Suprapubic skin (tissue), 4 donors: ENCODE measurements at regions not wholly inside any gene's neighbourhood (a gene's known extent, or its start where the extent isn't known, plus 50 kb on each side); places are given as distances from the start of the nearest gene placed in this dataset.

ENCODE experiments used
- DNase-seq, 2 donors: peaks; one replicate each; pipeline ENCODE4 v3.0.0-alpha.2; 2019; ENCODE audit warnings: low spot score in 2 of 2
- H3K27ac ChIP-seq: fragments of 200-600 bp; sonication (generic); one replicate; pipeline ENCODE4 v1.5.1; 2019
- H3K27me3 ChIP-seq: fragments of 200-600 bp; sonication (generic); one replicate; pipeline ENCODE4 v1.5.1; 2019
- H3K36me3 ChIP-seq: fragments of 200-600 bp; sonication (generic); one replicate; pipeline ENCODE4 v1.5.1; 2019
- H3K4me1 ChIP-seq: fragments of 200-600 bp; sonication (generic); one replicate; pipeline ENCODE4 v1.5.1; 2019
- H3K4me3 ChIP-seq: fragments of 200-600 bp; sonication (generic); one replicate; pipeline ENCODE4 v1.5.1; 2019; ENCODE audit warnings: mild to moderate bottlenecking
- H3K9me3 ChIP-seq: fragments of 200-600 bp; sonication (generic); one replicate; pipeline ENCODE4 v1.5.1; 2019
- EP300 ChIP-seq: sonication (generic); formaldehyde crosslinking; IDR thresholded peaks from one replicate; pipeline ENCODE4 v1.6.1; 2017; ENCODE audit warnings: antibody characterized with exemption
- POLR2A ChIP-seq, 2 donors: fragments of 450-650 bp; IDR thresholded peaks; one replicate each; pipeline ENCODE4 v1.6.1; 2017; ENCODE audit warnings: antibody characterized with exemption in 2 of 2, mild to moderate bottlenecking in 2 of 2, moderate library complexity in 2 of 2
- POLR2AphosphoS5 ChIP-seq, 3 donors: sonication (generic); formaldehyde crosslinking; IDR thresholded peaks; one replicate each; pipeline ENCODE4 v1.6.1; 2017; ENCODE audit warnings: antibody characterized with exemption in 3 of 3
- WGBS: methylation state at CpG from one replicate; pipeline ENCODE4 v1.1.5; 2018; 5-methylcytosine and 5-hydroxymethylcytosine counted together
- TF ChIP-seq, protein P1 (sequence below), 2 donors: fragments of 200-600 bp in 1 of 2; fragments of 450-650 bp in 1 of 2; sonication (generic) in 1 of 2; IDR thresholded peaks; one replicate each; pipeline ENCODE4 v1.5.1; 2016 to 2019; ENCODE audit warnings: antibody characterized with exemption in 2 of 2, mild to moderate bottlenecking in 1 of 2, moderate library complexity in 1 of 2

DNA sequence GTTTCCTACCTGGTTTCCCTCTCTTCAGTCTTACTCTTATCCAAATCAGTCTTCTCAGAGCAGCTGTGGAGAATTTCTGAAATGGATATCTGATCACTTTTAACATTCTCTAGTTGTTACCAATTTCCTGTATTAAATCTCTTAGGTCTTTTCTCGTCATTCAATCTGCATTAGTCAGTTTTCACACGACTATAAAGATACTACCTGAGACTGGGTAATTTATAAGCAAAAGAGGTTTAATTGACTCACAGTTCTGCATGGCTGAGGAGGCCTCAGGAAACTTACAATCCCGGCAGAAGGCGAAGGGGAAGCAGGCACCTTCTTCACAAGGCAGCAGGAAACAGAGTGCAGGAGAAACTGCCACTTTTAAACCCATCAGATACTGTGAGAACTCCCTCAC lies 444.8 kb downstream of the GATA3 start:
- no peak overlapping the region for H3K4me3 ChIP-seq
- H3K4me1 ChIP-seq, result no peaks in the 10 kb centered on the region
- no peaks in the 10 kb centered on the region for H3K36me3 ChIP-seq
- H3K27ac ChIP-seq, result no peak overlapping the region
- H3K9me3 ChIP-seq, result no peaks in the 10 kb centered on the region
- TF ChIP-seq POLR2A (IDR thresholded peaks at IDR 0.05) (no peak), EP300 (no peak), POLR2AphosphoS5 (IDR thresholded peaks at IDR 0.05) (no peak)
- TF ChIP-seq, protein P1, sequence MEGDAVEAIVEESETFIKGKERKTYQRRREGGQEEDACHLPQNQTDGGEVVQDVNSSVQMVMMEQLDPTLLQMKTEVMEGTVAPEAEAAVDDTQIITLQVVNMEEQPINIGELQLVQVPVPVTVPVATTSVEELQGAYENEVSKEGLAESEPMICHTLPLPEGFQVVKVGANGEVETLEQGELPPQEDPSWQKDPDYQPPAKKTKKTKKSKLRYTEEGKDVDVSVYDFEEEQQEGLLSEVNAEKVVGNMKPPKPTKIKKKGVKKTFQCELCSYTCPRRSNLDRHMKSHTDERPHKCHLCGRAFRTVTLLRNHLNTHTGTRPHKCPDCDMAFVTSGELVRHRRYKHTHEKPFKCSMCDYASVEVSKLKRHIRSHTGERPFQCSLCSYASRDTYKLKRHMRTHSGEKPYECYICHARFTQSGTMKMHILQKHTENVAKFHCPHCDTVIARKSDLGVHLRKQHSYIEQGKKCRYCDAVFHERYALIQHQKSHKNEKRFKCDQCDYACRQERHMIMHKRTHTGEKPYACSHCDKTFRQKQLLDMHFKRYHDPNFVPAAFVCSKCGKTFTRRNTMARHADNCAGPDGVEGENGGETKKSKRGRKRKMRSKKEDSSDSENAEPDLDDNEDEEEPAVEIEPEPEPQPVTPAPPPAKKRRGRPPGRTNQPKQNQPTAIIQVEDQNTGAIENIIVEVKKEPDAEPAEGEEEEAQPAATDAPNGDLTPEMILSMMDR (IDR thresholded peaks at IDR 0.05), result no peak
- H3K27me3 ChIP-seq, result no peaks in the 10 kb centered on the region
- no peak for DNase-seq
- WGBS, result 70% methylated on average over 4 of the region's 4 CpGs

DNA sequence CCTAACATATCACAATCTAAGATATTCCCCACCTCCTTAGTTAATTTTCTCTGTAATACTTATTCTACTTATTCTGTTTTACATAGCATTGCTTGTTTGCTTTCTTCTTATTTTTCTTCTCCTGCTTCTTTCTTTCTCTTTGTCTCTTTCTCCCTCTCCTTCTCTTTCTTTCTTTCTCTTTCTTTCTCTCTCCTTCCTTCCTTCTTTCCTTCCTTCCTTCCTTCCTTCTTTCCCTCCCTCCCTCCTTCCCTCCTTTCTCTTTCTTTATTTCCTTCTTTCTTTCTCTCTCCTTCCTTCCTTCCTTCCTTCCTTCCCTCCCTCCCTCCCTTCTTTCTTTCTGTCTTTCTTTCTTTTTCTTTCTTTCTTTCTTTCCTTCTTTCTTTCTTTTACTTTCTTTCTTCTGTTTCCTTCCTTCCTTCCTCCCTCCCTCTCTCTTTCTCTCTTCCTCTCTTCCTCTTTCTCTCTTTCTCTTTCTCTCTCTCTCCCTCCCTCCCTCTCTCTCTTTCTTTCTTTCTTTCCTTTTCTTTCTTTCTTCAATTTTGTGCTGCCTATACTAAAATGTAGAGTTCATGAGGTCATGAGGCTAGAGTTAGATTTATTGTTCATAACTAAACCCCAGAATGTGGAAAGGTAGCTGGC lies 445.4 kb downstream of the GATA3 start:
- TF ChIP-seq POLR2A (IDR thresholded peaks at IDR 0.05), result no peak
- TF ChIP-seq, protein P1 (IDR thresholded peaks at IDR 0.05), result no peak
- no peak for TF ChIP-seq POLR2AphosphoS5 (IDR thresholded peaks at IDR 0.05)
- no peak for TF ChIP-seq EP300
- Histone ChIP-seq H3K4me1 (no peaks in the 10 kb centered on the region), H3K4me3 (no peak overlapping the region), H3K27me3 (no peaks in the 10 kb centered on the region), H3K27ac (no peak overlapping the region), H3K9me3 (no peaks in the 10 kb centered on the region), H3K36me3 (no peaks in the 10 kb centered on the region)
- DNase-seq, result no peak

DNA sequence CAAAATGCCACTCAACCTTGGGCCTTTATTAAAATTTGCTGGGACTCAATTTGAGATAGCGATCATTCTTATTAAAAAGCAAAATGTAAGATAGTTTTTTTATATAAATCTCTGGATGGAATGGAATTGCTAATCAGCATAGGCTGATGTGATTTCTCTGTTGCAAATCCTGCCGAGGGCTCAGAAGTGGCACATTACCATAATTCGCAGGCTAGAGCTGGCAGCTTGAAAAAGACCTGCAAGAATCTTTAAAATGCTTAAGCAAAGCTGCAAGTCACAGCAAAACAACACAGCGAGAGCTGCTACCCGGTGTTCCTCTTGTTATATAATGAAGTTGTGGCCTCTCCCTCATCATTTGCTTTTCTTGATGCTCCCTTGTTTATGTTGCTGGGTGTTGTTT lies 448.1 kb downstream of the GATA3 start:
- Histone ChIP-seq H3K9me3 (no peaks in the 10 kb centered on the region), H3K4me3 (no peak overlapping the region), H3K36me3 (no peaks in the 10 kb centered on the region), H3K27me3 (no peaks in the 10 kb centered on the region), H3K4me1 (no peaks in the 10 kb centered on the region), H3K27ac (no peak overlapping the region)
- no peak for DNase-seq
- TF ChIP-seq POLR2A (IDR thresholded peaks at IDR 0.05), result no peak
- no peak for TF ChIP-seq EP300
- TF ChIP-seq POLR2AphosphoS5 (IDR thresholded peaks at IDR 0.05), result no peak
- TF ChIP-seq, protein P1 (IDR thresholded peaks at IDR 0.05), result no peak
- 69% methylated on average over 5 of the region's 5 CpGs for WGBS

DNA sequence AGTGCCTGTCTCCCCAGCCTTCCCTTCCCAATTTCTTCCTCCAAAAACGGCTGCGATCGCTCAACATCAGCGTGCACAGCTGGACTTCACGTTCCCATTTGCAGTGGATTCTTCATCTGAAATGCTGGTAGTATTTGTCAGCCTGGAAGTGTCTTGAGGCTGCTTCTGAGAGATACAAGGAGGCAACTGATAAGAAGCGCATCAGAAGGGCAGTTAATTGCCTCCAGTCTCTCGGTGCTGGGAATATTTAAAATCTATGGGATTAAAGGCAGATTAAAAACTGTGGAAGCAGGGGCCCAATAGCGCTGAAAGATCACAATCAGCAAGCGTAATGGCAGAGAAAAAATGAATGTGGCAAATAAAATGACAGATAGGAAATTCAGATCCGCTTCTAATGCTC lies 450.0 kb downstream of the GATA3 start:
- DNase-seq, result no peak
- TF ChIP-seq POLR2A (IDR thresholded peaks at IDR 0.05) (no peak), POLR2AphosphoS5 (IDR thresholded peaks at IDR 0.05) (no peak), EP300 (no peak)
- TF ChIP-seq, protein P1 (IDR thresholded peaks at IDR 0.05), result no peak

DNA sequence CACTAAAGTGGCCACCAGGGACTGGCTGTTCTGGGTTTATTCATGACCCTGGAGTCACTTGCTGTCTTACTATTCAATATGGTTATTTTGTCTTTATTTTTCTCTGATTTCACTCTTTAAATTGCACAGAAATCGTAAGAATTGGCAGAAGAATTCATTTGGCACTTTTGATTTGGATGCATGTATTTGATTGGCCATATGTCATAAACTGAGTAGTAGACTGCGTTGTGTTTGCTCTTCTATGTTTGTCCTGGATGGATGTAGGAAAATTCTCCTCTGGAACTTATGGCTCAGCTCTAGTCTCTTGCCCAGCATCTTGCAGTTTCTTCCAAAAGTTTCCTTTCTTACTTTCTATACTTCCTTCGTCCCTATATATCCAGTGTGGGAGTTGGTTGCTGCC lies 452.7 kb downstream of the GATA3 start:
- Histone ChIP-seq H3K36me3 (no peaks in the 10 kb centered on the region), H3K4me1 (no peaks in the 10 kb centered on the region), H3K9me3 (no peaks in the 10 kb centered on the region), H3K27me3 (no peaks in the 10 kb centered on the region), H3K4me3 (no peak overlapping the region), H3K27ac (no peak overlapping the region)
- no peak for DNase-seq
- 84% methylated on average over 3 of the region's 3 CpGs for WGBS
- TF ChIP-seq POLR2AphosphoS5 (IDR thresholded peaks at IDR 0.05) (no peak), POLR2A (IDR thresholded peaks at IDR 0.05) (no peak), EP300 (no peak)
- TF ChIP-seq, protein P1 (IDR thresholded peaks at IDR 0.05), result no peak

More for the DNA sequence above, 450.0 kb downstream of the GATA3 start:
- H3K4me1 ChIP-seq, result no peaks in the 10 kb centered on the region
- no peak overlapping the region for H3K4me3 ChIP-seq
- no peaks in the 10 kb centered on the region for H3K36me3 ChIP-seq
- no peaks in the 10 kb centered on the region for H3K9me3 ChIP-seq
- H3K27ac ChIP-seq, result no peak overlapping the region
- 64% methylated on average over 10 of the region's 10 CpGs for WGBS
- H3K27me3 ChIP-seq, result no peaks in the 10 kb centered on the region
